GM12892 (cell line): ENCODE measurements at regions not wholly inside any gene's neighbourhood (a gene's known extent, or its start where the extent isn't known, plus 50 kb on each side); places are given as distances from the start of the nearest gene placed in this dataset.

Experiments used
- DNase-seq: peaks from one replicate; pipeline ENCODE4 v3.0.0; 2011; ENCODE audit not compliant: insufficient read length
- FAIRE-seq: peaks from 2 replicates; lab custom pipeline; 2011; peaks lifted over from hg19 to GRCh38; lab: Jason Lieb, UNC
- POLR2A ChIP-seq: IDR thresholded peaks from 2 replicates; pipeline ENCODE4 v1.6.1; 2011; ENCODE audit warnings: low read depth, low read length, control low read depth
- POLR2AphosphoS5 ChIP-seq: IDR thresholded peaks from 2 replicates; pipeline ENCODE4 v1.6.1; 2011; ENCODE audit warnings: low read depth, low read length, control low read depth
- TAF1 ChIP-seq: IDR thresholded peaks from 2 replicates; pipeline ENCODE4 v1.6.1; 2011; ENCODE audit warnings: low read depth, mild to moderate bottlenecking, control low read depth, low read length, borderline replicate concordance

DNA sequence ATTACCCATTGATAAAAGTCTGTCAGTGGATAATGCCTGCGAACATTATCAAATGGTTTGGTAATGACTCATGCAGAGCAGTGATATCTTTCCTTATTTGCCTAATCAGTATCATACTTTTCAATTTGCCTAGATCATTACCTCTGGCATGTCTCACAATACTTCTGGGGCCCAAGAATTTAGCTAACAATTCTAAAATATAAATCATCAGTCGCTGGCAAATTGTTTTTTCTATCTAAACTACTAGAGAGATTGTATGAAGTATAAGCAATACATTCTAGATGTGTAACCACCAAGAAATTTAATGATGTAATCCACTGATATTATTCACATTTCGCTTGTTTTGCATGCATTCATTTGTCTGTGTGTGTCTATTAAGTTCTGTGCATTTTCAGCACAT lies 191.2 kb upstream of the CDH19 start:
- TF ChIP-seq TAF1 (no peak), POLR2A (no peak), POLR2AphosphoS5 (no peak)
- DNase-seq (no peak), FAIRE-seq (no peak)

DNA sequence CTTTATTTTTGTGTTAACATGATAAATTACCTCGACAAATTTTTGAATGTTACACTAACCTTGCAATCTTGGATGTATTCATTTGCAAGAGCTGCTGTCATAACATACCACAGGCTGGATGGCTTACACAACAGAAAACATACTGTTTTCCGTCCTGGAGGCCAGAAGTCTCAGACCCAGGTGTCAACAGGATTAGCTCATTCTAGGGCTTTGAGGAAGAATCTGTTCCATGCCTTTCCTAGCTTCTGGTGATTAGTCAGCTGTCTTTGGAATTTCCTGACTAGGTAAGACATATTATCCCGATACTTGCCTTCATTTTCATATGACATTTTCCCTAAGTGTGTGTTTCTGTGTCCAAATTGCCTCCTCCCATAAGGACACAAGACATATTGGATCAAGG lies 188.6 kb upstream of the CDH19 start:
- no peak for DNase-seq
- no peak for FAIRE-seq
- TF ChIP-seq POLR2A (no peak), POLR2AphosphoS5 (no peak)

DNA sequence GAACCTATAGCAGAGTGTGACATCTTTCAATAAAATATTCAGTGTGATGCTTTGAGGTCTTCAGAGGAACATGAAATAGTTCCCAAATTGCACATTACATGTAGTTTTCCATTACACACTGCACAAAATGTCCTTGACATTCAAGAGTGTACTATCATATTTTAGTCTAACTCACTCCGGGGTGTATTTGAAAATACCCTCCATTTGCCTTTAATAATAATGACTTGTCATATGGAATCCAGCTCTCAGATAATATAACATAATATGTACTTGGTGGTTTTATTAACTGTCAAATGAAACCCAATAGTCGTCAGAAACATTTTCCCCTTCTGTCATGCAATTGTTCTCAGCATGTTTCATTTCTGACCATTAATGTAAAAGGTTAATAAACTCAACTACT lies 176.7 kb upstream of the CDH19 start:
- TF ChIP-seq POLR2A (no peak), TAF1 (no peak), POLR2AphosphoS5 (no peak)
- DNase-seq: no peak
- no peak for FAIRE-seq

DNA sequence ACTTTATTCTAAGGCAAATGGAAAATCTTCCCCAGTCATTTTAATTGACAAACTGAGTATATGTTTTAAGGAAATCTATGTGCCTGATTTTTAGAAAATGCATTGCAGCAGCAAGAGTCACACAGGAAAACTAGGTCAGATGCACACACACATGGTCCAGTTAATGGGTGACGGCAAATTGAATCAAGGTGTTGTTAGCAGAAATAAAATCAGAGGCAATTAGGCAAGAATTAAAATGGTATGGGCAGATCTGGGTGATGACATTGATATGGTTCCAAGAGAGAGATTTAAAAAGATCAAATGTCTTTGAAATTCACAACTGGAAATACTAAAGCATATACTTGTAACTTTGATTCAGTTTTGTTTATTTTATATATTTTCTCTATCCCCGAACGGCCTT lies 174.2 kb upstream of the CDH19 start:
- no peak for DNase-seq
- FAIRE-seq: no peak
- TF ChIP-seq POLR2A (no peak), POLR2AphosphoS5 (no peak), TAF1 (no peak)

DNA sequence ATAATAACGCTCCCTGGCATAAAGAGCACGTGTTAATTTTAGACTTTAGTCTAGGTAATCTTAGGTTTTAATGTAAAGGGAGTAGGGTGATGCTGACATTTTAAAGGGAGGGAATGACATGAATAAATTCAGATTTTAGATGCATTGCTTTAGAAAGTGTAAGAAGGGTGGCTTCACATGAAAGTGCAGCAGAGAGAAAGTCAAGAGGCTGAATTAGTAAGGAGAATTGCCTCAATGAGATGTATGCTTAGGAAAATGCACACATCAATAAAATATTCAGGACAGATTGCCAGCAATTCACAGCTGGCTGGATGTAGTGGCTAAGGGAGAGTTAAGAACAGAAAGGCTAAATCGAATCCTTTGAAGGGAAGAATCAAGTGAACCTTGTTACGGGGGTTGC lies 165.5 kb upstream of the CDH19 start:
- no peak for FAIRE-seq
- DNase-seq: no peak
- no peak for TF ChIP-seq TAF1

DNA sequence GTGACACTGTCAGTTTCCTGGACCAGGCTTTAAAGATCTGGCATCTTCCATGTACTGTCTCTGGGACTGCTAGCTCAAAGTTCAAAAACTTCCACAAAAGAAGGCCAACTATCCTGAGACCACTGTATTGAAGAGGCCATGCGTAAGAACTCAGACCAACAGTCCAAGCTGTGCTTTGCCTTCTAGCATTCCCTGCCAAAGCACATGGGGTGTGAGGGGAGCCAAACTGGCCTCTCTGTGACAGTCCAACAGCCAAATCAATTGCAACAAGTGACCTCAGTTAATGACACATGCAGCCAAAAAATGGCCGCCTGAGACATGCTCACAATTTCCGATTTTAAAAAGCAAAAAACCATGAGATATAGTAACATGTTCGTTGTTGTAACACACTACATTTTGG lies 160.3 kb upstream of the CDH19 start:
- DNase-seq (no peak), FAIRE-seq (no peak)
- no peak for TF ChIP-seq POLR2A
- TF ChIP-seq POLR2AphosphoS5: no peak
- TF ChIP-seq TAF1: no peak

DNA sequence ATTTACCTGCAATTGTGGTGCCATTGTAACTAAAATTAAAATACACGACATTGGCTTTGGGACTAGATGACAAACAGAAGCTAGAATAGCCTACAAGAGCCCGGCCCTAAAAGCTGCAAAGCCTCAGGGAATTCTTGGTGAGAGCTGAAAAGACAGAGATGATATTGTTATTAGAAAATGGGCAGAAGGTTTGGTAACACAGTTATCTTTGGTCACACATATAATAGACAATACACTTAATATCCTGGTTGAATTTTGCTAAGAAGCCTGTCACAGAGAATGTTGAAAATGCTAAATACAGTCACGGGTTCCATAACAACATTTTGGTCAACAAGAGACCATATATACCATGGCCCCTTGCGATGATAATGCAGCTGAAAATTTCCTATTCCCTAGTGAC lies 157.3 kb upstream of the CDH19 start:
- TF ChIP-seq POLR2A (no peak), POLR2AphosphoS5 (no peak), TAF1 (no peak)
- DNase-seq (no peak), FAIRE-seq (no peak)

DNA sequence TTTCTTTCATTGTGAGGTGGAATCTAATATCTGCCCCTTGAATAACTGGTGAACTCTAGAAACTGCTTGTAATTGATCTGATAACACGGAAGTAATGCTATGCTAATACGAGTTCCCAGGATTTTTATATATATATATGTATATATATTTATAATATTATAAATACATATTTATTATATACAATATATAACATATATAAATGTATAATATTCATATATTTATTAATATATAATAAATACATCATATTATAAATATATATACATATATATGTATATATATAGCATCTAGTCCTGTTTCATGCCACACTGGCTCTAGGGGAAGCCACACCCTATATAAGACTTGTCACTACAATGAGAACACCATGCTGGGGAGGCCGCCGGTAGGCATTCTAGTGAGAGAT lies 156.7 kb upstream of the CDH19 start:
- no peak for DNase-seq
- no peak for FAIRE-seq
- TF ChIP-seq POLR2A: no peak
- no peak for TF ChIP-seq POLR2AphosphoS5
- TF ChIP-seq TAF1: no peak

DNA sequence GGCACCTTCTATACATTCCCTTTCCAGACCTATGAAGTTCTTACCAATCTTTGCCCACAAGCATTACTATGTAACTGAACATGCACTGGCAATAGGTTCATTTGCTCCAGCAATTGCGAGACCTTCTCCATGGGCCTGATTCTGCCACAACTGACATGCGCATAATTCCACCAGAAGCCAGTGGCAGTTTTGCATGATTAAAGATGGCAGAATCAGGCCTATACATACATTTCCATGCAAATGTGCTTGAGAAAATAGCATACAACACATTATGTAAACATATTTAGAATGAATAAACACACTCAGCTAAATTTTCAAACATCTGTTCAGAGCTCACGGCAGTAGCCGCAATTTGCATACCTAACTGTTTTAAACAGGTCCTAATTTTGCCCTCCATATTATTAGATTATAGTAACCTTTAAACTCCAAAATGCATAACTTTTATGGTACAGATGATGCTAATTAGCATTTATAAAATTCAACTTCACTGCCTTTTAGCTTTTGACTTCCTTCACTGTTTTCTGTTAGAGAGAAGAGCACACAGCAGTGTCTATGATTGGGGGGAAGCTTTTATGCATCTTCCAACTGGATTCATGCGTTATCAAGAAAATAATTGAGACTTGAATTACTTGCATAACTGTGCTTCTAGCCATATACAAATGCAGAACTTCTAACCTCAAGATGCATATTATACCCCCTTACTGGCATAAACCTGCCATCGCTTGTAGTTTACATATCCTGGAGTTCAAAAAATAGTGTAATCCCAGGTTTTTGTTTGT lies 155.3 kb upstream of the CDH19 start:
- TF ChIP-seq POLR2A: no peak
- TF ChIP-seq POLR2AphosphoS5: no peak
- TF ChIP-seq TAF1: no peak

DNA sequence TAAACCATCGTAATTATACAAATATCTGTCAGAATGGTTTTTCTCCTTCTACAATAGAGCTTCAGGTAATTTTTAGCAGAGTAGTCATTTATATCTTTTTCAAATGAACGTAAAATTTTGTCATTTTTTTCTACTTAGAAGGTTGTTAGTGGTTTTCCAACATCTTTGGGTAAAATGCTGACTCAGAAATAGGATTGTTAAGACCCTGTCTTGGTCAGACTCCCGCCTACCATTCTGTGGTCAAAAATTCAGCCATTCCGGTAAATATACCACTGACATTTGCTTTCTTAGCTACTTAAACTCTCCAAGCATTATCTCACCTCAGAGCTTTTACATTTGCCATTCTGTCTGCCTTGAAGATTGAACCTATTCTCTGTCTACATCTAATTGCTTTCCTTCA lies 154.1 kb upstream of the CDH19 start:
- no peak for DNase-seq

More for the DNA sequence above, 155.3 kb upstream of the CDH19 start:
- FAIRE-seq (no peak), DNase-seq (no peak)

DNA sequence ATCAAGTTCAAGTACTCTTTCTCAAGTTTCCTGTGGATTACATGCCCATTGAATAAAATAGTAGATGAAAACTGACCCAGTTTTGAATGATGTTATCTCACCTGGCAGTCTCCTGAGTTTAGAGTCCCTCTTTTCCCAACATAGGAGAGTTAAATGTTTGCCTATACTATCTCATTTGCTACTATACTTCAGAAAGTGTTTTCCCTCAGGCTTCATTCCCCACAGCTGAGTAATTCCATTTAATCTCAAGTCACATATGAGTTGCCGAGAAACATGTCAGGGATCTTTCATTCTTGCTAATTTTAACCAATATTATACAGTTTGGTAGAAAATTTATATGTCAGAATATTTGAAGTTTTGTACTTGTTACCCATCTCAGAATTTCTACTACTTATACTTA lies 150.4 kb upstream of the CDH19 start:
- DNase-seq: no peak
- FAIRE-seq: no peak
- TF ChIP-seq POLR2A: no peak
- TF ChIP-seq POLR2AphosphoS5: no peak
- TF ChIP-seq TAF1: no peak

More for the DNA sequence above, 154.1 kb upstream of the CDH19 start:
- FAIRE-seq: no peak
- TF ChIP-seq POLR2A (no peak), POLR2AphosphoS5 (no peak), TAF1 (no peak)

DNA sequence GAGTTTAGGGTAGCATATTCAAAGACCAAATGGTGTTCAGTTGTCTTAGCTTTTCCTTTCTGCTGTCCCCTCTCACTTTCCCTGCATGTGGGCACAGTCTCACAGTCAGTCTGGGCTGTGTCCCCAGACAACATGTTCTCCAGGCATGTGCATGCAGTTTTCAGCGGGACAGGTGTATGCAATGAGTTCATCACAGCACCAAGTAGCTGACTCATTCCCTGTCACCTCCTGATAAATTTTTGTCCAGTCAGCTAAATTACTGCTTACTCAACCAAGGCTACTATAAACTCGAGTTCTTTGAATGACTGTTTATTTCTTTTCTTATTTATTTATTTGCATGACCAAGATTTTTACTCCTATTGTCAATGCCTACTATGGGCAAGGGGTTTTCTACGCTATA lies 148.8 kb upstream of the CDH19 start:
- no peak for FAIRE-seq
- TF ChIP-seq TAF1 (no peak), POLR2AphosphoS5 (no peak), POLR2A (no peak)
- no peak for DNase-seq

DNA sequence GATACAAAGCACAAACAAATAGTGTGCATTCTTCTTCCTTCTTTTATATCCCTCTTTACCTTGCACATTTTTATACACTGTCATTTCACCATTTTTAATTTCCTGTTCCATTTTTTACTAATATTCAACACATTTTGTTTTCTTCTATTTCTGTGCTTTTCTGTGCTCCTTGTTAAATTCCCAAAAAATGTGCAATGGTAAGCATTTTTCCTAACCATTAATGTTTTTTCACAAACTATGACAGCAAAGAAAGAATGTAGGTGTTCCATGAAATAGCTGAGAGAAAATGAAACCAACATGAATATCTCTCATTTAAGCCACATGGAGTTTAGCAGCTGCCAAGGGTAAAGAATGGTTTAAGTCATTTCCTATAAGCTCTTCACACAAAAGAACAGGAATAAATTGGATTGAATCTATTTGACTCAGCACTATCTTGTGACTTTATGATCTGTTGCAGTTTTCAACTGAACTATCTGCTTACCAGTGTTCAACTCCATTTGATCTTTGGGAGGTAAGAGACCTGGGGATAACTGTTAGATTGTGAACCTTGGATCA lies 145.7 kb upstream of the CDH19 start:
- FAIRE-seq (no peak), DNase-seq (no peak)
- TF ChIP-seq POLR2AphosphoS5: no peak
- no peak for TF ChIP-seq TAF1
- TF ChIP-seq POLR2A: no peak

DNA sequence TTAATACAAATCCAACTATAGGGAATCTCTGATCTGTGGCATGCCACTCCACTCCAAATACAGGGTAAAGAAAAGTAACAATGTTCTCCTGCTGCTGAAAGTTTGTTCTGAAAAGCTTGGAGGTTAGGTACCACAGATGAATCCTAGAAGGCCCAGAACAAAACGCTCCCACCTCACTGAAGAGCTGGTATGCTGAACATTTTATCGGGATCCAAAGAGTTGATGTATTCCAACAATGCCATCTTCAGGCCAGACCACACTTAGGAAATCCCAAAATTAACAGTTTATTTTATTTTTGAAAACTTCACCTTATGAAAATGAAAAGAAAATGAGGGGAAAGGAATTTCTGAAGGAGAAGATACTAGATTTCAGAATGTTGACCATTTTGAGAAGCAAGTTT lies 145.1 kb upstream of the CDH19 start:
- TF ChIP-seq TAF1 (no peak), POLR2A (no peak), POLR2AphosphoS5 (no peak)
- FAIRE-seq (no peak), DNase-seq (no peak)
